Hepatocyte (in vitro differentiated cells): ENCODE measurements at regions not wholly inside any gene's neighbourhood (a gene's known extent, or its start where the extent isn't known, plus 50 kb on each side); places are given as distances from the start of the nearest gene placed in this dataset.

Experiments
- DNase-seq: peaks from one replicate; pipeline ENCODE4 v3.0.0-alpha.2; 2016; ENCODE audit warnings: low spot score
- H2AFZ ChIP-seq: fragments of 200-600 bp; sonication (generic); 2 replicates; pipeline ENCODE4 v1.6.0; 2016; ENCODE audit warnings: antibody characterized with exemption, mild to moderate bottlenecking
- H3K27ac ChIP-seq: fragments of 200-600 bp; sonication (generic); 2 replicates; pipeline ENCODE4 v1.5.1; 2016; ENCODE audit warnings: mild to moderate bottlenecking
- H3K27me3 ChIP-seq: fragments of 200-600 bp; sonication (generic); 2 replicates; pipeline ENCODE4 v1.6.1; 2016
- H3K36me3 ChIP-seq: fragments of 200-600 bp; sonication (generic); replicated peaks from 2 replicates; pipeline ENCODE4 v1.5.1; 2016; ENCODE audit warnings: low read depth; ENCODE audit not compliant: insufficient read depth
- H3K4me1 ChIP-seq: fragments of 200-600 bp; sonication (generic); 2 replicates; pipeline ENCODE4 v1.5.1; 2016; ENCODE audit warnings: mild to moderate bottlenecking, moderate library complexity; ENCODE audit not compliant: insufficient read depth
- H3K4me2 ChIP-seq: fragments of 200-600 bp; sonication (generic); 2 replicates; pipeline ENCODE4 v1.6.0; 2016
- H3K4me3 ChIP-seq: fragments of 200-600 bp; sonication (generic); 2 replicates; pipeline ENCODE4 v1.5.1; 2016; ENCODE audit warnings: mild to moderate bottlenecking
- H3K79me2 ChIP-seq: fragments of 200-600 bp; sonication (generic); 2 replicates; pipeline ENCODE4 v1.6.0; 2017; ENCODE audit warnings: mild to moderate bottlenecking
- H3K9me2 ChIP-seq: fragments of 200-600 bp; sonication (generic); replicated peaks from 2 replicates; pipeline ENCODE4 v1.6.0; 2017; ENCODE audit warnings: mild to moderate bottlenecking; ENCODE audit not compliant: insufficient read depth
- H3K9me3 ChIP-seq: fragments of 200-600 bp; sonication (generic); 2 replicates; pipeline ENCODE4 v1.5.1; 2016; ENCODE audit warnings: low read depth, mild to moderate bottlenecking
- H4K20me1 ChIP-seq: fragments of 200-600 bp; sonication (generic); 2 replicates; pipeline ENCODE4 v1.6.0; 2016; ENCODE audit warnings: mild to moderate bottlenecking; ENCODE audit not compliant: insufficient read depth, poor library complexity, severe bottlenecking
- EZH2 ChIP-seq: fragments of 200-600 bp; sonication (generic); IDR thresholded peaks from 2 replicates; pipeline ENCODE4 v1.6.1; 2016; ENCODE audit warnings: antibody characterized with exemption, mild to moderate bottlenecking, borderline replicate concordance
- EZH2phosphoT487 ChIP-seq: fragments of 200-600 bp; sonication (generic); IDR thresholded peaks from one replicate; pipeline ENCODE4 v1.6.1; 2018; ENCODE audit warnings: antibody characterized with exemption, mild to moderate bottlenecking, low read depth, moderate library complexity; ENCODE audit not compliant: unreplicated experiment, severe bottlenecking
- WGBS: methylation state at CpG from one replicate; pipeline ENCODE4 v1.1.6; 2016; ENCODE audit warnings: low lambda C conversion rate; ENCODE audit errors: missing lambda C conversion rate; 5-methylcytosine and 5-hydroxymethylcytosine counted together
- TF ChIP-seq, protein P1 (sequence below): fragments of 200-600 bp; sonication (generic); IDR thresholded peaks from 2 replicates; pipeline ENCODE4 v1.5.1; 2016; ENCODE audit warnings: antibody characterized with exemption, mild to moderate bottlenecking; ENCODE audit not compliant: poor library complexity

DNA sequence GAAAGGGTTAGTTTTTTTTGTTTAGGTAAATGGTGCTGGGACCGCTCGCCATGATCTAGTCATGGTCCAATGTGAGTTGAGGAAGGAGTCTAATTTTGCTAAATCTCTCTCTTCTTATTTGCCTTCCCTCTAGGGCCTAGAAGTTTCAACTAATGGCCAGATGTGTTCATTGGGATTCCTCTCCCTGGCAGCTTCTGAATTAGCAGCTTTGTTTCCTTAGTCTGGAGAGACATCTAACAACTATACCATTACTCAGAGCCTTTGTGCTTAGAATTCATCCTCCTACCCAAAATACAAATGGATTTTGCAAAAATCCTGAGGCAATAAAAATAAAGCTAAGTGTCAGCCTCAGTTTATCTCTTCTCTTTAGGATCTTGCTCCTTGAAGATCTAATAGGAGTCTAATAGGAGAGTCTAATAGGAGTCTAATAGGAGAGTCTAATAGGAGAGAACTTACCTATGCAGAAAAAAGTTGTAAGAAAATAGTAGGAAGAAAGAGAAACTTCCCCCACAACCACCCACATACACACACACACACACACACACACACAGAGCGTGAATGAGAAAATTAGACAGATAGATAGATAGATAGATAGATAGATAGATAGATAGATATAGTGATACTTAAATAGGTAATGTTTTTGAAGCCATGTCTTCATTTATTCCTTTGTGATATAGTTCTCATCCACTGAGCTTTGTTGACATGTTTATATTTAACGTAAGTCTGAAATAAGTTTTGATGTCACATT lies 980.5 kb upstream of the CNTN5 start:
- Histone ChIP-seq H3K9me3 (no peaks in the 10 kb centered on the region), H3K4me3 (no peak overlapping the region), H3K4me1 (no peaks in the 10 kb centered on the region), H3K4me2 (no peak overlapping the region), H3K36me3 (no peaks in the 10 kb centered on the region), H3K27ac (no peak overlapping the region), H3K79me2 (no peaks in the 10 kb centered on the region), H4K20me1 (no peaks in the 10 kb centered on the region), H2AFZ (no peak overlapping the region), H3K27me3 (no peaks in the 10 kb centered on the region), H3K9me2 (no peaks in the 10 kb centered on the region)
- TF ChIP-seq EZH2phosphoT487 = no peak
- TF ChIP-seq, protein P1, sequence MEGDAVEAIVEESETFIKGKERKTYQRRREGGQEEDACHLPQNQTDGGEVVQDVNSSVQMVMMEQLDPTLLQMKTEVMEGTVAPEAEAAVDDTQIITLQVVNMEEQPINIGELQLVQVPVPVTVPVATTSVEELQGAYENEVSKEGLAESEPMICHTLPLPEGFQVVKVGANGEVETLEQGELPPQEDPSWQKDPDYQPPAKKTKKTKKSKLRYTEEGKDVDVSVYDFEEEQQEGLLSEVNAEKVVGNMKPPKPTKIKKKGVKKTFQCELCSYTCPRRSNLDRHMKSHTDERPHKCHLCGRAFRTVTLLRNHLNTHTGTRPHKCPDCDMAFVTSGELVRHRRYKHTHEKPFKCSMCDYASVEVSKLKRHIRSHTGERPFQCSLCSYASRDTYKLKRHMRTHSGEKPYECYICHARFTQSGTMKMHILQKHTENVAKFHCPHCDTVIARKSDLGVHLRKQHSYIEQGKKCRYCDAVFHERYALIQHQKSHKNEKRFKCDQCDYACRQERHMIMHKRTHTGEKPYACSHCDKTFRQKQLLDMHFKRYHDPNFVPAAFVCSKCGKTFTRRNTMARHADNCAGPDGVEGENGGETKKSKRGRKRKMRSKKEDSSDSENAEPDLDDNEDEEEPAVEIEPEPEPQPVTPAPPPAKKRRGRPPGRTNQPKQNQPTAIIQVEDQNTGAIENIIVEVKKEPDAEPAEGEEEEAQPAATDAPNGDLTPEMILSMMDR = no peak
- TF ChIP-seq EZH2 = no peak
- 97% methylated on average over 4 of the region's 4 CpGs for WGBS
- DNase-seq = no peak

DNA sequence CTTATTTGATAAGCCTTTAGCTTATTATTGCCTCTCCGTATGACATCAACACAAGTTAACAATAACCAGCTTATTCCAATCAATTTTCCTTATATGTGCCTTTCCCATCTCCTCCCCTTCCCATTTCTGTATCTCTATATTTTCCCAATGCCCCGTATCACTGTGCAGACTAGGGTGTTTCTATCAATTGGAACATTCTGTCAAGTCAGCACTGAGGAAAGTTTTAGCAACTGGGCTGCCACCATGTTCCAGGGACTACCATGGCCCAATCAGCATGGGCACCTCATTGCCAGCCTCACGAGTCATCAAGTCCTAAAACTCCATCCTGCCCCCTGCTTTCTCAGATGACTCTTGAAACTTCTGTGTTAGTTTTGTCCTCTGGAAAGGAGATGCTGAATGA lies 973.1 kb upstream of the CNTN5 start:
- Histone ChIP-seq H3K27me3 (no peaks in the 10 kb centered on the region), H3K36me3 (no peaks in the 10 kb centered on the region), H3K9me3 (no peaks in the 10 kb centered on the region), H4K20me1 (no peaks in the 10 kb centered on the region), H2AFZ (no peak overlapping the region), H3K79me2 (no peaks in the 10 kb centered on the region), H3K4me1 (no peaks in the 10 kb centered on the region), H3K4me2 (no peak overlapping the region), H3K27ac (no peak overlapping the region), H3K4me3 (no peak overlapping the region), H3K9me2 (no peaks in the 10 kb centered on the region)
- TF ChIP-seq, protein P1 = no peak
- TF ChIP-seq EZH2 (no peak), EZH2phosphoT487 (no peak)
- 95% methylated on average over 3 of the region's 3 CpGs for WGBS
- no peak for DNase-seq

DNA sequence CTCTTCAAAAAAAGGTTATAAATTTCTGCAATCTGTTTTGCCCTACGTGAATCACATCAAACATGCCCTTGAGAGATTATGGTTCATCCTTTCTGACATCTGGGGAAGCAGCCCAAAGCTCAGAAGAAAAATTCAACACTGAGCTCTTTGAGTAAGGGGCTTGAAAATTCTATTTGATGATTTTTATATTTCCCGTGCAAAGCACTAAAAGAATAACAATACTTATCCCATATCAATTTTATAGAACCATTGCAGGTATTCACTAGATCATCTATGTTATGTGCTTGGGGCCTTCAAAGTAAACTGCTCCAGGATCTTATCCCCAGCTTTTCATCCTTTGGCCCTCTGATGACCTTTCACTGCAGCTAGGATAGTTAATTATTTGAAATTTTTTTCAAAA lies 966.9 kb upstream of the CNTN5 start:
- Histone ChIP-seq H3K9me3 (no peaks in the 10 kb centered on the region), H4K20me1 (no peaks in the 10 kb centered on the region), H3K36me3 (no peaks in the 10 kb centered on the region), H3K9me2 (no peaks in the 10 kb centered on the region), H3K4me1 (no peaks in the 10 kb centered on the region), H3K79me2 (no peaks in the 10 kb centered on the region), H3K27ac (no peak overlapping the region), H2AFZ (no peak overlapping the region), H3K27me3 (no peaks in the 10 kb centered on the region), H3K4me2 (no peak overlapping the region), H3K4me3 (no peak overlapping the region)
- 73% methylated on average over 2 of the region's 2 CpGs for WGBS
- no peak for DNase-seq
- no peak for TF ChIP-seq EZH2

DNA sequence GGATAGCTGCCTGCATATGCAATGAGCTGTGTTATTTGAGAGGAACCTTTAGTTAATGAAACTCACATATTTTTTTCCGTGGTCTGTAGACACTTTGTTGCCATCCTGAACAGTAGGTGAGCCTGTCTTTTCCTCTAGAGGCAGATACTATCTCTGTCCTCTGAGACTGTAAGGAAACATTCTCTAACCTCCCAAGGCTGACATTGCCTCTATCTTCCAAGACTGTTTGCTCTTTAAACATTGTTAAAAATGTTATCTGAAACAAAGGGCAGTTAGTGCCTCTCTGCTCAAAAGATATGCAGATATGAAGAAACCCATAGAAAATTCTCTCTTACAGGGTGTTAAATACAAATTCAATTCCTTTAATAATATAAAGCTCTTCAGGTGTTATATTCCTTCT lies 963.8 kb upstream of the CNTN5 start:
- Histone ChIP-seq H3K4me1 (no peaks in the 10 kb centered on the region), H3K9me3 (no peaks in the 10 kb centered on the region), H4K20me1 (no peaks in the 10 kb centered on the region), H3K9me2 (no peaks in the 10 kb centered on the region), H3K4me2 (peak overlapping the region; percentile 41), H3K36me3 (no peaks in the 10 kb centered on the region), H3K4me3 (no peak overlapping the region), H3K79me2 (no peaks in the 10 kb centered on the region), H2AFZ (no peak overlapping the region), H3K27me3 (no peaks in the 10 kb centered on the region), H3K27ac (no peak overlapping the region)
- TF ChIP-seq EZH2phosphoT487 = no peak
- no peak for TF ChIP-seq EZH2
- TF ChIP-seq, protein P1 = no peak
- WGBS = 14% methylated on average over 1 of the region's 1 CpG
- DNase-seq = peak; percentile 14
